Esophagus squamous epithelium (tissue), 5 donors: ENCODE measurements at regions not wholly inside any gene's neighbourhood (a gene's known extent, or its start where the extent isn't known, plus 50 kb on each side); places are given as distances from the start of the nearest gene placed in this dataset.

Experiments
- DNase-seq: peaks from one replicate; lab custom pipeline; 2025; lab: John Stamatoyannopoulos, UW
- H3K27ac ChIP-seq, 4 donors: fragments of 200-600 bp; sonication (generic); one replicate each; pipeline ENCODE4 v1.5.1; 2016 to 2019; ENCODE audit warnings: mild to moderate bottlenecking in 1 of 4
- H3K27me3 ChIP-seq, 4 donors: fragments of 200-600 bp; sonication (generic); 1 replicate in 3 of 4; 2 replicates in 1 of 4; pipeline versions ENCODE4 v1.5.1 to v1.6.0; 2017 to 2021; ENCODE audit warnings: antibody characterized with exemption in 1 of 4
- H3K36me3 ChIP-seq, 3 donors: fragments of 200-600 bp; sonication (generic); one replicate each; pipeline ENCODE4 v1.5.1; 2016 to 2019
- H3K4me1 ChIP-seq, 3 donors: fragments of 200-600 bp; sonication (generic); one replicate each; pipeline ENCODE4 v1.5.1; 2017 to 2019
- H3K4me3 ChIP-seq, 4 donors: fragments of 200-600 bp; sonication (generic); 1 replicate in 3 of 4; 2 replicates in 1 of 4; pipeline ENCODE4 v1.5.1; 2016 to 2019; ENCODE audit warnings: mild to moderate bottlenecking in 2 of 4, moderate library complexity in 1 of 4
- H3K9me3 ChIP-seq, 3 donors: fragments of 200-600 bp; sonication (generic); one replicate each; pipeline ENCODE4 v1.5.1; 2016 to 2019
- CTCF ChIP-seq, 6 experiments: fragments of 450-650 bp in 4 of 6; fragments of 200-600 bp in 2 of 6; sonication (generic) in 2 of 6; IDR thresholded peaks; one replicate each; pipeline ENCODE4 v1.5.1; 2016 to 2019; ENCODE audit warnings: antibody characterized with exemption in 6 of 6, mild to moderate bottlenecking in 4 of 6, moderate library complexity in 4 of 6
- POLR2A ChIP-seq, 4 donors: fragments of 450-650 bp; IDR thresholded peaks; one replicate each; pipeline ENCODE4 v1.6.1; 2017; ENCODE audit warnings: antibody characterized with exemption in 4 of 4, mild to moderate bottlenecking in 4 of 4, moderate library complexity in 3 of 4
- WGBS, 2 donors: methylation state at CpG; one replicate each; pipeline ENCODE4 v1.1.5; 2018; 5-methylcytosine and 5-hydroxymethylcytosine counted together
- intact Hi-C: fragments of 100-400 bp; cut with DNase I; formaldehyde crosslinking; loops from one replicate; pipeline ENCODE4 v1.15.0; 2022
- donor health status: DM: yes; HTN: yes; CAD: no.

- Histone ChIP-seq H3K27me3 (no peaks in the 10 kb centered on the region), H3K4me3 (no peak overlapping the region), H3K9me3 (no peaks in the 10 kb centered on the region), H3K4me1 (peaks cover 20 to 96% (median 37%) of the 10 kb centered on the region in 3 donors), H3K27ac (peak overlapping the region in 3 of 4 donors; percentile 21 to 63 (median 25)), H3K36me3 (peaks cover 0 to 8% (median 0%) of the 10 kb centered on the region in 3 donors)
- WGBS, 2 donors, result 40 to 72% methylated on average over 12 of the region's 15 CpGs
- intact Hi-C loops, result no loop called here
- no peak for DNase-seq
- TF ChIP-seq POLR2A (IDR thresholded peaks at IDR 0.05), result no peak
- no peak for TF ChIP-seq CTCF (IDR thresholded peaks at IDR 0.05)
Measured at GRCh38 chr17:77414811-77415400, 274.1 kb downstream of the SEC14L1 start.

- peaks cover 20 to 96% (median 41%) of the 10 kb centered on the region in 3 donors for H3K4me1 ChIP-seq
Measured at GRCh38 chr17:77416105-77416713, 275.4 kb downstream of the SEC14L1 start.

GRCh38 chr17:77417575-77417974, 276.8 kb downstream of the SEC14L1 start:
- intact Hi-C loops, result no loop called here
- TF ChIP-seq CTCF (IDR thresholded peaks at IDR 0.05) (no peak), POLR2A (IDR thresholded peaks at IDR 0.05) (no peak)
- Histone ChIP-seq H3K36me3 (peaks cover 0 to 8% (median 0%) of the 10 kb centered on the region in 3 donors), H3K27ac (peak overlapping the region in 2 of 4 donors; percentile 78 to 91), H3K9me3 (no peaks in the 10 kb centered on the region), H3K4me1 (peaks cover 32 to 96% (median 51%) of the 10 kb centered on the region in 3 donors), H3K4me3 (no peak overlapping the region), H3K27me3 (no peaks in the 10 kb centered on the region)
- DNase-seq, result no peak
- 73 to 85% methylated on average over 8 to 9 of the region's 12 CpGs for WGBS, 2 donors

More at GRCh38 chr17:77416105-77416713, 275.4 kb downstream of the SEC14L1 start:
- TF ChIP-seq CTCF (IDR thresholded peaks at IDR 0.05) (no peak), POLR2A (IDR thresholded peaks at IDR 0.05) (no peak)
- Histone ChIP-seq H3K4me3 (no peak overlapping the region), H3K9me3 (no peaks in the 10 kb centered on the region), H3K27ac (peak overlapping the region; percentile 0 to 78 (median 48)), H3K36me3 (peaks cover 0 to 8% (median 0%) of the 10 kb centered on the region in 3 donors), H3K27me3 (no peaks in the 10 kb centered on the region)
- no peak for DNase-seq
- intact Hi-C loops, result no loop called here
- WGBS, 2 donors, result 43 to 49% methylated on average over 2 to 6 of the region's 17 CpGs

GRCh38 chr17:77418609-77419008, 277.8 kb downstream of the SEC14L1 start:
- H3K9me3 ChIP-seq, result no peaks in the 10 kb centered on the region
- H3K36me3 ChIP-seq, result peaks cover 0 to 8% (median 0%) of the 10 kb centered on the region in 3 donors
- no peak for DNase-seq
- intact Hi-C loops, result no loop called here
- H3K27me3 ChIP-seq, result no peaks in the 10 kb centered on the region
- WGBS, 2 donors, result 92 to 93% methylated on average over 3 to 6 of the region's 12 CpGs
- H3K4me3 ChIP-seq, result no peak overlapping the region
- peaks cover 42 to 98% (median 61%) of the 10 kb centered on the region in 3 donors for H3K4me1 ChIP-seq
- peak overlapping the region in 3 of 4 donors; percentile 88 to 94 (median 91) for H3K27ac ChIP-seq
- TF ChIP-seq POLR2A (IDR thresholded peaks at IDR 0.05) (no peak), CTCF (IDR thresholded peaks at IDR 0.05) (no peak)

- no peaks in the 10 kb centered on the region for H3K27me3 ChIP-seq
- DNase-seq, result no peak
- intact Hi-C loops, result no loop called here
- 0 to 75% methylated on average over 1 to 3 of the region's 17 CpGs for WGBS, 2 donors
- no peak overlapping the region for H3K4me3 ChIP-seq
- peaks cover 47 to 98% (median 63%) of the 10 kb centered on the region in 3 donors for H3K4me1 ChIP-seq
- H3K27ac ChIP-seq, result peak overlapping the region; percentile 0 to 94 (median 90)
- H3K9me3 ChIP-seq, result no peaks in the 10 kb centered on the region
- H3K36me3 ChIP-seq, result peaks cover 0 to 8% (median 0%) of the 10 kb centered on the region in 3 donors
- TF ChIP-seq CTCF (IDR thresholded peaks at IDR 0.05), result no peak
- TF ChIP-seq POLR2A (IDR thresholded peaks at IDR 0.05), result no peak
Measured at GRCh38 chr17:77419095-77419494, 278.3 kb downstream of the SEC14L1 start.
